GM18873 (cell line): ENCODE measurements at regions not wholly inside any gene's neighbourhood (a gene's known extent, or its start where the extent isn't known, plus 50 kb on each side); places are given as distances from the start of the nearest gene placed in this dataset.

Experiments used
- ATAC-seq: cut with Tn5 transposase; IDR thresholded peaks from one replicate; pipeline ENCODE4 v1.9.1; 2021; ENCODE audit warnings: mild to moderate bottlenecking, moderate library complexity, moderate number of reproducible peaks; ENCODE audit not compliant: unreplicated experiment, low FRiP score

- ATAC-seq: no peak
Measured at GRCh38 chr11:111148953-111149352, 96.6 kb upstream of the POU2AF2 start.

- no peak for ATAC-seq
Measured at GRCh38 chr11:111148121-111148520, 97.4 kb upstream of the POU2AF2 start.

- no peak for ATAC-seq
Measured at GRCh38 chr11:111137846-111138245, 107.7 kb upstream of the POU2AF2 start.

- ATAC-seq: no peak
Measured at GRCh38 chr11:111135778-111136570, 109.6 kb upstream of the POU2AF2 start.

- ATAC-seq: no peak
Measured at GRCh38 chr11:111135101-111135500, 110.4 kb upstream of the POU2AF2 start.

- ATAC-seq: no peak
Measured at GRCh38 chr11:111128076-111128870, 117.3 kb upstream of the POU2AF2 start.

- ATAC-seq: no peak
Measured at GRCh38 chr11:111124724-111125123, 120.8 kb upstream of the POU2AF2 start.

GRCh38 chr11:111123463-111124398, 121.8 kb upstream of the POU2AF2 start:
- no peak for ATAC-seq

GRCh38 chr11:111120696-111121302, 124.7 kb upstream of the POU2AF2 start:
- no peak for ATAC-seq

GRCh38 chr11:111120161-111120560, 125.4 kb upstream of the POU2AF2 start:
- ATAC-seq: no peak

GRCh38 chr11:111119751-111120150, 125.8 kb upstream of the POU2AF2 start:
- ATAC-seq: no peak

- ATAC-seq: no peak
Measured at GRCh38 chr11:111115890-111116289, 129.6 kb upstream of the POU2AF2 start.

- ATAC-seq: no peak
Measured at GRCh38 chr11:111114091-111114490, 131.4 kb upstream of the POU2AF2 start.

- ATAC-seq: no peak
Measured at GRCh38 chr11:111112614-111113013, 132.9 kb upstream of the POU2AF2 start.

- no peak for ATAC-seq
Measured at GRCh38 chr11:111107501-111107900, 138.0 kb upstream of the POU2AF2 start.

GRCh38 chr11:111106641-111107040, 138.9 kb upstream of the POU2AF2 start:
- no peak for ATAC-seq

- ATAC-seq: no peak
Measured at GRCh38 chr11:111105566-111105965, 140.0 kb upstream of the POU2AF2 start.

- no peak for ATAC-seq
Measured at GRCh38 chr11:111104185-111104584, 141.3 kb upstream of the POU2AF2 start.

- no peak for ATAC-seq
Measured at GRCh38 chr11:111101881-111102280, 143.6 kb upstream of the POU2AF2 start.

- no peak for ATAC-seq
Measured at GRCh38 chr11:111099028-111099713, 146.4 kb upstream of the POU2AF2 start.
